GM23338 (cell line): ENCODE measurements at regions not wholly inside any gene's neighbourhood (a gene's known extent, or its start where the extent isn't known, plus 50 kb on each side); places are given as distances from the start of the nearest gene placed in this dataset.

Experiments
- ATAC-seq: fragments of 200-7000 bp; cut with Tn5 transposase; 3 replicates; pipeline ENCODE4 v1.9.1; 2020
- DNase-seq: peaks from one replicate; pipeline ENCODE4 v3.0.0-alpha.2; 2015; ENCODE audit warnings: low spot score
- H2AFZ ChIP-seq: fragments of 200-600 bp; sonication (generic); 2 replicates; pipeline ENCODE4 v1.8.0; 2016; ENCODE audit warnings: antibody characterized with exemption, mild to moderate bottlenecking, moderate library complexity
- H3F3A ChIP-seq: fragments of 200-600 bp; sonication (generic); replicated peaks from 2 replicates; pipeline ENCODE4 v1.8.0; 2017; ENCODE audit warnings: antibody characterized with exemption, mixed run types, low read depth
- H3K27ac ChIP-seq: fragments of 200-600 bp; sonication (generic); 2 replicates; pipeline ENCODE4 v1.6.1; 2016; ENCODE audit warnings: low read depth
- H3K27me3 ChIP-seq: fragments of 200-600 bp; sonication (generic); 2 replicates; pipeline ENCODE4 v1.8.0; 2016; ENCODE audit warnings: mild to moderate bottlenecking, mixed run types, moderate library complexity; ENCODE audit not compliant: insufficient read depth
- H3K36me3 ChIP-seq: fragments of 200-600 bp; sonication (generic); 2 replicates; pipeline ENCODE4 v1.8.0; 2016; ENCODE audit warnings: mild to moderate bottlenecking; ENCODE audit not compliant: insufficient read depth
- H3K4me1 ChIP-seq: fragments of 200-600 bp; sonication (generic); 2 replicates; pipeline ENCODE4 v1.8.0; 2016; ENCODE audit warnings: mild to moderate bottlenecking, moderate library complexity; ENCODE audit not compliant: insufficient read depth
- H3K4me2 ChIP-seq: fragments of 200-600 bp; sonication (generic); 2 replicates; pipeline ENCODE4 v1.7.1; 2017; ENCODE audit warnings: mixed run types
- H3K4me3 ChIP-seq: fragments of 200-600 bp; sonication (generic); 2 replicates; pipeline ENCODE4 v1.6.1; 2016; ENCODE audit warnings: mixed run types
- H3K79me2 ChIP-seq: fragments of 200-600 bp; sonication (generic); replicated peaks from 2 replicates; pipeline ENCODE4 v1.8.0; 2017; ENCODE audit warnings: mild to moderate bottlenecking; ENCODE audit not compliant: insufficient read depth
- H3K9me2 ChIP-seq: fragments of 200-600 bp; sonication (generic); 2 replicates; pipeline ENCODE4 v1.8.0; 2017; ENCODE audit not compliant: insufficient read depth
- H4K20me1 ChIP-seq: fragments of 200-600 bp; sonication (generic); replicated peaks from 2 replicates; pipeline ENCODE4 v1.8.0; 2017; ENCODE audit warnings: mild to moderate bottlenecking; ENCODE audit not compliant: insufficient read depth
- H3K27ac Mint-ChIP-seq: 2 replicates; pipeline ENCODE4 v1.8.0; 2020; ENCODE audit warnings: inconsistent platforms, mild to moderate bottlenecking, moderate library complexity, mixed read lengths
- H3K27me3 Mint-ChIP-seq: 3 replicates; pipeline ENCODE4 v1.8.0; 2022; ENCODE audit warnings: low read depth, mild to moderate bottlenecking, moderate library complexity, mixed read lengths, inconsistent platforms; ENCODE audit not compliant: insufficient read depth, poor library complexity
- H3K36me3 Mint-ChIP-seq: 3 replicates; pipeline ENCODE4 v1.8.0; 2021; ENCODE audit warnings: low read depth, mild to moderate bottlenecking, inconsistent platforms, moderate library complexity, mixed read lengths
- H3K4me1 Mint-ChIP-seq: 3 replicates; pipeline ENCODE4 v1.8.0; 2020; ENCODE audit warnings: mild to moderate bottlenecking, inconsistent platforms, mixed read lengths
- H3K4me3 Mint-ChIP-seq: 3 replicates; pipeline ENCODE4 v1.8.0; 2021; ENCODE audit warnings: moderate library complexity, mild to moderate bottlenecking, inconsistent platforms, mixed read lengths
- H3K9me3 Mint-ChIP-seq: 3 replicates; pipeline ENCODE4 v1.8.0; 2020; ENCODE audit warnings: moderate library complexity, mild to moderate bottlenecking, inconsistent platforms, mixed read lengths
- CREB1 ChIP-seq: fragments of 250-450 bp; sonication (Bioruptor Pico); IDR thresholded peaks from 2 replicates; pipeline ENCODE4 v1.5.0; 2020; ENCODE audit warnings: low read depth, mild to moderate bottlenecking, moderate library complexity
- EZH2 ChIP-seq: fragments of 200-600 bp; sonication (generic); IDR thresholded peaks from one replicate; pipeline ENCODE4 v1.8.0; 2017; ENCODE audit warnings: antibody characterized with exemption, mild to moderate bottlenecking, low read depth; ENCODE audit not compliant: unreplicated experiment
- ZNF114 ChIP-seq: fragments of 250-450 bp; sonication (Bioruptor Pico); IDR thresholded peaks from 2 replicates; pipeline ENCODE4 v1.5.0; 2020; ENCODE audit warnings: mild to moderate bottlenecking, moderate library complexity
- ZNF331 ChIP-seq: fragments of 250-450 bp; sonication (Bioruptor Pico); IDR thresholded peaks from 2 replicates; pipeline ENCODE4 v1.5.0; 2020; ENCODE audit warnings: low read depth, mild to moderate bottlenecking, moderate library complexity
- TF ChIP-seq, protein P1 (sequence below): IDR thresholded peaks from one replicate; pipeline ENCODE4 v1.6.1; 2018; ENCODE audit warnings: antibody characterized with exemption; ENCODE audit not compliant: unreplicated experiment
- TF ChIP-seq, protein P2 (sequence below): IDR thresholded peaks from 2 replicates; pipeline ENCODE4 v1.6.1; 2016; ENCODE audit warnings: antibody characterized with exemption
- TF ChIP-seq, protein P3 (sequence below): fragments of 250-450 bp; sonication (Bioruptor Pico); IDR thresholded peaks from 2 replicates; pipeline ENCODE4 v1.5.0; 2020; ENCODE audit warnings: mild to moderate bottlenecking, moderate library complexity

DNA sequence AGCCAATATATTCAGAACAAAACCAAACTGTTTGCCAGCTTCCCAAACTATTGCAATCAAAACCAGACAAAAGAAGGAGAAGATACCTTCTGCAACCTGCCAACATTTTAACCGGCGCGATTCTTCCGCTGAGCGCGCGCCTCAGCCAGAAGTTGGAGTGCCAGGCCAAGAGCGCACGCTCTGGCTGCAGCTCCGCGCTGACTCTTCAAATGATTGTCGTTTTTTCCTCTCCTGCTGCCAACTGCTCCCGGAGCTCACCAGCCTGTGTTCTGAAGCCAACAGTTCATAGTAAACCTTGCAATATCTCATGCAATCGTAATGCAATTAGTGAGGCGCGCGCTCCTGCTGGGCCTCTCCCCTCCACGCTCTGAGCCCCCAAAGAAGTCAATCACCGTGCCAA is 259.7 kb upstream of the MGMT start:
- DNase-seq, result no peak
- TF ChIP-seq, protein P1, sequence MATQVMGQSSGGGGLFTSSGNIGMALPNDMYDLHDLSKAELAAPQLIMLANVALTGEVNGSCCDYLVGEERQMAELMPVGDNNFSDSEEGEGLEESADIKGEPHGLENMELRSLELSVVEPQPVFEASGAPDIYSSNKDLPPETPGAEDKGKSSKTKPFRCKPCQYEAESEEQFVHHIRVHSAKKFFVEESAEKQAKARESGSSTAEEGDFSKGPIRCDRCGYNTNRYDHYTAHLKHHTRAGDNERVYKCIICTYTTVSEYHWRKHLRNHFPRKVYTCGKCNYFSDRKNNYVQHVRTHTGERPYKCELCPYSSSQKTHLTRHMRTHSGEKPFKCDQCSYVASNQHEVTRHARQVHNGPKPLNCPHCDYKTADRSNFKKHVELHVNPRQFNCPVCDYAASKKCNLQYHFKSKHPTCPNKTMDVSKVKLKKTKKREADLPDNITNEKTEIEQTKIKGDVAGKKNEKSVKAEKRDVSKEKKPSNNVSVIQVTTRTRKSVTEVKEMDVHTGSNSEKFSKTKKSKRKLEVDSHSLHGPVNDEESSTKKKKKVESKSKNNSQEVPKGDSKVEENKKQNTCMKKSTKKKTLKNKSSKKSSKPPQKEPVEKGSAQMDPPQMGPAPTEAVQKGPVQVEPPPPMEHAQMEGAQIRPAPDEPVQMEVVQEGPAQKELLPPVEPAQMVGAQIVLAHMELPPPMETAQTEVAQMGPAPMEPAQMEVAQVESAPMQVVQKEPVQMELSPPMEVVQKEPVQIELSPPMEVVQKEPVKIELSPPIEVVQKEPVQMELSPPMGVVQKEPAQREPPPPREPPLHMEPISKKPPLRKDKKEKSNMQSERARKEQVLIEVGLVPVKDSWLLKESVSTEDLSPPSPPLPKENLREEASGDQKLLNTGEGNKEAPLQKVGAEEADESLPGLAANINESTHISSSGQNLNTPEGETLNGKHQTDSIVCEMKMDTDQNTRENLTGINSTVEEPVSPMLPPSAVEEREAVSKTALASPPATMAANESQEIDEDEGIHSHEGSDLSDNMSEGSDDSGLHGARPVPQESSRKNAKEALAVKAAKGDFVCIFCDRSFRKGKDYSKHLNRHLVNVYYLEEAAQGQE, result no peak
- TF ChIP-seq EZH2 (no peak), ZNF331 (no peak), ZNF114 (CRISPR knock-in tag) (no peak), CREB1 (CRISPR knock-in tag) (no peak)
- TF ChIP-seq, protein P2, sequence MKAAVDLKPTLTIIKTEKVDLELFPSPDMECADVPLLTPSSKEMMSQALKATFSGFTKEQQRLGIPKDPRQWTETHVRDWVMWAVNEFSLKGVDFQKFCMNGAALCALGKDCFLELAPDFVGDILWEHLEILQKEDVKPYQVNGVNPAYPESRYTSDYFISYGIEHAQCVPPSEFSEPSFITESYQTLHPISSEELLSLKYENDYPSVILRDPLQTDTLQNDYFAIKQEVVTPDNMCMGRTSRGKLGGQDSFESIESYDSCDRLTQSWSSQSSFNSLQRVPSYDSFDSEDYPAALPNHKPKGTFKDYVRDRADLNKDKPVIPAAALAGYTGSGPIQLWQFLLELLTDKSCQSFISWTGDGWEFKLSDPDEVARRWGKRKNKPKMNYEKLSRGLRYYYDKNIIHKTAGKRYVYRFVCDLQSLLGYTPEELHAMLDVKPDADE, result no peak
- TF ChIP-seq, protein P3, sequence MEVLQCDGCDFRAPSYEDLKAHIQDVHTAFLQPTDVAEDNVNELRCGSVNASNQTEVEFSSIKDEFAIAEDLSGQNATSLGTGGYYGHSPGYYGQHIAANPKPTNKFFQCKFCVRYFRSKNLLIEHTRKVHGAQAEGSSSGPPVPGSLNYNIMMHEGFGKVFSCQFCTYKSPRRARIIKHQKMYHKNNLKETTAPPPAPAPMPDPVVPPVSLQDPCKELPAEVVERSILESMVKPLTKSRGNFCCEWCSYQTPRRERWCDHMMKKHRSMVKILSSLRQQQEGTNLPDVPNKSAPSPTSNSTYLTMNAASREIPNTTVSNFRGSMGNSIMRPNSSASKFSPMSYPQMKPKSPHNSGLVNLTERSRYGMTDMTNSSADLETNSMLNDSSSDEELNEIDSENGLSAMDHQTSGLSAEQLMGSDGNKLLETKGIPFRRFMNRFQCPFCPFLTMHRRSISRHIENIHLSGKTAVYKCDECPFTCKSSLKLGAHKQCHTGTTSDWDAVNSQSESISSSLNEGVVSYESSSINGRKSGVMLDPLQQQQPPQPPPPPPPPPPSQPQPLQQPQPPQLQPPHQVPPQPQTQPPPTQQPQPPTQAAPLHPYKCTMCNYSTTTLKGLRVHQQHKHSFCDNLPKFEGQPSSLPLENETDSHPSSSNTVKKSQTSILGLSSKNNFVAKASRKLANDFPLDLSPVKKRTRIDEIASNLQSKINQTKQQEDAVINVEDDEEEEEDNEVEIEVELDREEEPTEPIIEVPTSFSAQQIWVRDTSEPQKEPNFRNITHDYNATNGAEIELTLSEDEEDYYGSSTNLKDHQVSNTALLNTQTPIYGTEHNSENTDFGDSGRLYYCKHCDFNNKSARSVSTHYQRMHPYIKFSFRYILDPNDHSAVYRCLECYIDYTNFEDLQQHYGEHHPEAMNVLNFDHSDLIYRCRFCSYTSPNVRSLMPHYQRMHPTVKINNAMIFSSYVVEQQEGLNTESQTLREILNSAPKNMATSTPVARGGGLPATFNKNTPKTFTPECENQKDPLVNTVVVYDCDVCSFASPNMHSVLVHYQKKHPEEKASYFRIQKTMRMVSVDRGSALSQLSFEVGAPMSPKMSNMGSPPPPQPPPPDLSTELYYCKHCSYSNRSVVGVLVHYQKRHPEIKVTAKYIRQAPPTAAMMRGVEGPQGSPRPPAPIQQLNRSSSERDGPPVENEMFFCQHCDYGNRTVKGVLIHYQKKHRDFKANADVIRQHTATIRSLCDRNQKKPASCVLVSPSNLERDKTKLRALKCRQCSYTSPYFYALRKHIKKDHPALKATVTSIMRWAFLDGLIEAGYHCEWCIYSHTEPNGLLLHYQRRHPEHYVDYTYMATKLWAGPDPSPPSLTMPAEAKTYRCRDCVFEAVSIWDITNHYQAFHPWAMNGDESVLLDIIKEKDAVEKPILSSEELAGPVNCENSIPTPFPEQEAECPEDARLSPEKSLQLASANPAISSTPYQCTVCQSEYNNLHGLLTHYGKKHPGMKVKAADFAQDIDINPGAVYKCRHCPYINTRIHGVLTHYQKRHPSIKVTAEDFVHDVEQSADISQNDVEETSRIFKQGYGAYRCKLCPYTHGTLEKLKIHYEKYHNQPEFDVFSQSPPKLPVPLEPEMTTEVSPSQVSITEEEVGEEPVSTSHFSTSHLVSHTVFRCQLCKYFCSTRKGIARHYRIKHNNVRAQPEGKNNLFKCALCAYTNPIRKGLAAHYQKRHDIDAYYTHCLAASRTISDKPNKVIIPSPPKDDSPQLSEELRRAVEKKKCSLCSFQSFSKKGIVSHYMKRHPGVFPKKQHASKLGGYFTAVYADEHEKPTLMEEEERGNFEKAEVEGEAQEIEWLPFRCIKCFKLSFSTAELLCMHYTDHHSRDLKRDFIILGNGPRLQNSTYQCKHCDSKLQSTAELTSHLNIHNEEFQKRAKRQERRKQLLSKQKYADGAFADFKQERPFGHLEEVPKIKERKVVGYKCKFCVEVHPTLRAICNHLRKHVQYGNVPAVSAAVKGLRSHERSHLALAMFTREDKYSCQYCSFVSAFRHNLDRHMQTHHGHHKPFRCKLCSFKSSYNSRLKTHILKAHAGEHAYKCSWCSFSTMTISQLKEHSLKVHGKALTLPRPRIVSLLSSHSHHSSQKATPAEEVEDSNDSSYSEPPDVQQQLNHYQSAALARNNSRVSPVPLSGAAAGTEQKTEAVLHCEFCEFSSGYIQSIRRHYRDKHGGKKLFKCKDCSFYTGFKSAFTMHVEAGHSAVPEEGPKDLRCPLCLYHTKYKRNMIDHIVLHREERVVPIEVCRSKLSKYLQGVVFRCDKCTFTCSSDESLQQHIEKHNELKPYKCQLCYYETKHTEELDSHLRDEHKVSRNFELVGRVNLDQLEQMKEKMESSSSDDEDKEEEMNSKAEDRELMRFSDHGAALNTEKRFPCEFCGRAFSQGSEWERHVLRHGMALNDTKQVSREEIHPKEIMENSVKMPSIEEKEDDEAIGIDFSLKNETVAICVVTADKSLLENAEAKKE (CRISPR knock-in tag), result no peak

More for the DNA sequence above, 259.7 kb upstream of the MGMT start:
- 0 out of 2 replicates have a peak overlapping the region, but pooled peaks have one; percentile 52 for H2AFZ ChIP-seq
- Mint-ChIP-seq H3K27ac (no peak overlapping the region; the same call in 1 of the 2 replicates), H3K27me3 (no peaks in the 10 kb centered on the region), H3K36me3 (no peaks in the 10 kb centered on the region), H3K9me3 (no peaks in the 10 kb centered on the region), H3K4me3 (no peak overlapping the region), H3K4me1 (no peaks in the 10 kb centered on the region)
- no peak overlapping the region for H3K27ac ChIP-seq
- no peaks in the 10 kb centered on the region for H4K20me1 ChIP-seq
- H3K9me2 ChIP-seq, result peaks cover 14% of the 10 kb centered on the region; the same call in 1 of the 2 replicates
- no peak overlapping the region for H3K4me2 ChIP-seq
- no peaks in the 10 kb centered on the region for H3K4me1 ChIP-seq
- no peak overlapping the region for H3K4me3 ChIP-seq
- no peaks in the 10 kb centered on the region for H3K79me2 ChIP-seq
- H3K36me3 ChIP-seq, result no peaks in the 10 kb centered on the region
- no peaks in the 10 kb centered on the region for H3K27me3 ChIP-seq
- ATAC-seq, result no peak
- no peaks in the 10 kb centered on the region for H3F3A ChIP-seq
